Islet precursor cell (in vitro differentiated cells): ENCODE measurements at regions not wholly inside any gene's neighbourhood (a gene's known extent, or its start where the extent isn't known, plus 50 kb on each side); places are given as distances from the start of the nearest gene placed in this dataset.

Experiments used
- DNase-seq: peaks from one replicate; pipeline ENCODE4 v3.0.0-alpha.2; 2018

DNA sequence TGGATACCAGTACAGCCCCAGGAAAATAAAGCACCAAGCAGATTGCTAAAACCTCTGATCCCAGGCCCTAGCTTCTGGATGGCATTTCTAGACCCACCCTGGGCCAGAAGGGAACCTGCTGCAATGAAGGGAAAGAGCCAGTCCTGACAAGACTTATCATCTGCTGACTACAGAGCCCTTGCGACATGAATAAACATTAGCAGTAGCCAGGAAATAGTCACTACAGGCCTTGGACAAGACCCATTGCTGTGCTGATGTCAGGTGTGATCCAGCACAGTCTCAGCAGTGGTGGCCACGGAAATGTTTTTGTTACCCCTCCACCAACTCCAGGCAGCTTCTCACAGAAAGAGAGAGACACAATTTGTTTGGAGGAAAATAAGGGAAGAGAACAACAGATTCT, 399.3 kb downstream of the HAO1 start:
- DNase-seq: no peak

DNA sequence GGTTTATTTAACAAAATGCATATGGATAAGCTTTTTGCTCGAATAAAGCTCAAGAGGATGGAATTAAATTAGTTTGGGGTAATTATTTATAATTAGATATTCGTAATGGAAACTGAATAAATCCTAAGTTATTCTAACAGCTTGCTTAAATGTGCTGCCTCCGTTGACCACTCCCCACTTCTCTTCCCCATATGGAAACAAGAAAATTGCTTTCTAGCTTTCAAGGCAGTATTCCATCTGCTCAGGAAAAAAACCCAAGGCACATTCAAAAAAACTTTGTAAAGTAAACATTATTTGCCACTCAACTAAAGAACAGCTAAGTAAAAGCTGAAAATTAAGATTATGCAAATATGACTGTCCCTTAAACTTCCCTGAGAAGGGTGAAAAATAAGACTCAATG, 369.2 kb downstream of the HAO1 start:
- DNase-seq: no peak

DNA sequence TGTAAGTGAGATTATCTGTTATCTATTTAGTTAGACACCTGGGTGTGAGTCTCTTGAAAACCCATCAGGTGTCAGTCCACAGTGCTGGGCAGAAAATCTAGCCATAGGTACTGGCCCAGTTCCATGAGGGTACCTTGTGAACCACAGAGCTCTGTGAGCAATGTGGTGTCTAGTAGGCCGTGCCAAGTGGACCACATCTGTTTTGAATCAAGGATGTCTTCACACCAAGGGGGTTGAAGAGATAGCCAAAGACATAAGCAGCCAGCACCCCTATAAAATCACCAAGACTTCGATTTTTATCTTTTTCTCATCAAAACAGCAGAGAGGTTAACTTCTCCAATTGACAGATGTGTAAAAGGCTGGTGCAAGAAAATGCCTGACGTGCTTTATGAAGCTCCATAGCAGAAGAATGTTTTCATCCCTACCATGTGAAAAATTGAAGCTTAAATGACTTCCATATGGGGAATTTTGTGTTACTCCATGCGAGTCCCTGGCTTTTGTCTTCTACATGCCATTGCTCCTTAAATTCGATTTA, 368.7 kb downstream of the HAO1 start:
- no peak for DNase-seq

DNA sequence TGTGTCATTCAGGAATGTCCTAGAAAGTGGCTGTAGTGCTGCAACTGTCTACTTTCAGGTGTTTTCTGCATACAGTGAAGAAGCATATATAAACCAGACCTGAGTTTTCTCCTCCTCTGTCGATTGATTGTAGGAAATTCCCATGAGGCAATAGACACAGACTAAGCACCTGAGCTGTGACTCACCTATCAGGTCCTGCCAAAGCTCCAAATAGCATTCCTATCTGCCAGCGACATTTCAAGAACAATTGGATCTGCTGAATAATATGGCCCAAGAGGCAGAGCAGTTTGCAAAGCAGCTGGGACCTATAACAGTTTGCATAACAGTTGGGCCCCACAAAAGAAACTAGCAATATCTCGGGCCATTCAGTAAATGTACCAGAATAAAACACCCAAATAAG, 360.4 kb downstream of the HAO1 start:
- DNase-seq: no peak

DNA sequence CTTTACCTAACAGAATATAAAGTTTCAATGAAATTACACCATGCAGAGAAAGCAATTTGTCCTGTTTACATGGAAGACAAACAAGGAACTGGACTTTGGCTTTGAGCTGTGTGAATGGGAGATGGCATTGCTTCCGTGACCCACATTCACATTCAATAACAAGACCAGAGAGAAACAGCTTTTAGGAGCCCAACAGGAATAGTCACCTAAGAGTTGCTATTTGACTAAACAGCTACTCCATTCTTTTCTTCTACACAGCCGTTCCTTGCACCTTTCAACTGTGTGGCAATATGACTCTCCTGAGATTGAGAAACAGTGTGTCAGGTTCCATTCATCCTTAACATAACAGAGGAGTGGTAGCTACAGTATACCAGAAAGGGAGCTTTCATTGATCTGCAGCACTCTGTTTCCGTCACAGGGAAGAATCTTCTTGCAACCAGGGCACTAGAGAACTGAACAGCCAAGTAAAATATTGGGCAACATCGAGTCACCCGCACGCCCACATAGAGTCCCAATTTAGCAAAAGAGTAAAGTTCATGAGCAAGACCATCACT, 355.1 kb downstream of the HAO1 start:
- no peak for DNase-seq

DNA sequence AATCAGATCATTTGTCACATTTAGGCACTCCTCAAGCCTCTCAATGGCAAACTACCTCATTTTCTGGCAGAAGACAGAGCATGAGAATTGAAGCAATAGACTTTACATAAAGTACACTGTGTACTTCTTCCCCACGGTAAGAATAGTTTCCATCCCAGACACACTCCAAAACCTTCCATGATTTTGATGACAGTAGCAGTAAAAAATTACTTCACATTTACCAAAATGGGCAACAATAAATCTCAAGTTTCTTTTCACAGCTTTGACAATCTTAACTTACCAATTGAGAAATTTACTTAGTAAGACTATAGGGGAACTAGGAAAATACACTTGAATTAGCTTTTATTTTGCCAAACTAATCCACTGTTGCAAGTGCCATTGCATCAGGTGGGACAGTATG, 353.8 kb downstream of the HAO1 start:
- no peak for DNase-seq

DNA sequence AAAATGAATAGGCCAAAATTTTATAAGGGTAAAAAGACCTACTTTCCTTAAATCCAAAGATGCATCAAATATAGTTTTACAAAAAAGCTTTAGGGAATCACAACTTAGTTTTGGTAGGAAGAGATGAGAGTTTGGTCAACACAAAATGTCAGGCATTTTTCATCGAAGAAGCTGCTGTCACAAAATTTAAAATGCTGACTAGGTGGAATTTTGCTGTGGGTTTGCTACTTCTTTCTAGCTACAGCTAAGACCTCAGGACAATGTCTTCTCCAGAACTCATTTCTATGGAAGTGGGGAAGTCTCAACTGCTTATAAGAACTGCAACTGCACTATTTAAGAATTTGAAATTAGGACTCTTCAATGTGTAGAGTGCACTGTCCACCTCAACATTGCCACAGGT, 351.1 kb downstream of the HAO1 start:
- no peak for DNase-seq

DNA sequence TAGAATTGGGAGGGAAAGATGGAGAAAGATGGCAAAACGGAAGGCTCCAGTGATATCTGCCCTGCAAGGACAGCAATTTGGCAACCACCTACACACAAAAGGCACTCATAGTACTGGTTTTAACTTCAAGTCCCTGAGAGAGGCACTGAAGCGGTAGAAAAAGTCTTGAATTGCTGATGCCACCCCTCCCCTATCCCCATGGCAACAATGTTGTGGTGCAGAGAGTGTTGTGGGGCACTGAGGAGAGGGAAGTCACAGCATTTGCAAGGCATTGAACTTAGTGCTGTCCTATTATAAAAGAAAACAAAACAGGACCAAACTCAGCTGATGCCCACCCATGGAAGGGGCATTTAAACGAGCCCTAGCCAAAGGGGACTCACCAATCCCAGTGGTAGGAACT, 343.7 kb downstream of the HAO1 start:
- DNase-seq: no peak

DNA sequence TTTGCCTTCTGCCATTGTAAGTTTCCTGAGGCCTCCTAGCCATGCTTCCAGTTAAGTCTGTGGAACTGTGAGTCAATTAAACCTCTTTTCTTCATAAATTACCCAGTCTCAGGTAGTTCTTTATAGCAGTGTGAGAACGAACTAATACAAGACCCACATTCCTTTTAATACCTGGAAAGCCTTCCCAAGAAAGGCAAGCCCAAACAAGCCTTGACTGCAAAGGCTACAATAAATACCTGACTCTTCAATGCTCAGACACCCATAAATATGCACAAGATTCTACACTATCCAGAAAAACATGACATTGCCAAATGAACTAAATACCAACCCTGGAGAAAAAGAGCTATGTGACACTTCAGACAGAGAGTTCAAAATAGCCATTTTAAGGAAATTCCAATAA, 338.8 kb downstream of the HAO1 start:
- no peak for DNase-seq

DNA sequence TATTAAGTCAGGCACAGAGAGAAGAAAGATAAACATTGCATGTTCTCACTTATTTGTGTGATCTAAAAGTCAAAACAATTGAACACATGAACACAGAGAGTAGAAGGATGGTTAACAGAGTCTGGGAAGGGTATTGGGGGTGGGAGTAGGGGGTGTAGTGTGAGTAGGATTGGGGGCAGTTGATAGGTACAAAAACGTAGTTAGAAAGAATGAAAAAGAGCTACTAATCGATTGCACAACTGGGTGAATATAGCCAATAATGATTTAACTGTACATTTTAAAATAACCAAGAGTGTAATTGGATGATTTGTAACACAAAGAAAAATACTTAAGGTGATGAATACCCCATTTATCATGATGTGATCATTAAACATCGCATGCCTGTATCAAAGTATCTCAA, 333.3 kb downstream of the HAO1 start:
- no peak for DNase-seq

DNA sequence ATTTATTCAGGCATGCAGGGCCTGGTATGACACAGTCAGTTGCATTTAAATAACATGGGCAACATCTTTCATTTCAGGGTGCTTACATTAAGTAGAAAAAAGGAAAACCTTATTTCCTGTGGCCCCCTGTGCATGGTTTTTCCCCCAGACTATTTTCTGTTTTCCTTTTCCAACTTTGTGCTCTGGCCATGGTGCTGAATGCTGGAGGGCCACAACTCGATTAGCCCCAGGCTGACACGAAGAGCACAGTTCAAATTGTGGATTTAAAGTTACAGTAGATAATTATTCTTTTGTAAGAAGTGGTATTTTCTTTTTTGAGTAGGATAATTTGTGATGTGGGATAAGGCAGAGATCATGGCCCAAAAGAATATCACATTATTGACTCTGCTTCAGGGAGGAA, 332.0 kb downstream of the HAO1 start:
- DNase-seq: peak; percentile 48

DNA sequence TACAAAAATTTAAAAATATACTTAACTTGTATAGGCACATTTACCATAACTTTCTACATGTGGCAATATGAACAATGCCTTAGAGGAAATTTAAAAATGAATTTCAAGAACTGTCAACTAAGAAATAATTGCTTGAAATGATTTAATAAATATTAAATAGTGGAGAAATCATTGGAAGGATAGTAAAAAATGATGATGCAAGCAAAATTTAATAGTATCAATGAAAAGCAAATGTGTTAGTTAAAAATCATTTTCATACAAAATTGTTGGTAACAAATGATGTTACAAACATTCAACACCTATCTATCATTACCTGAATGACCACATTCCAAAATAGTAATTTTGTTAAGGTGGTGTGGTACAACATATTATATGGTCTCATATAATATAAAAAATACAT, 331.0 kb downstream of the HAO1 start:
- no peak for DNase-seq

DNA sequence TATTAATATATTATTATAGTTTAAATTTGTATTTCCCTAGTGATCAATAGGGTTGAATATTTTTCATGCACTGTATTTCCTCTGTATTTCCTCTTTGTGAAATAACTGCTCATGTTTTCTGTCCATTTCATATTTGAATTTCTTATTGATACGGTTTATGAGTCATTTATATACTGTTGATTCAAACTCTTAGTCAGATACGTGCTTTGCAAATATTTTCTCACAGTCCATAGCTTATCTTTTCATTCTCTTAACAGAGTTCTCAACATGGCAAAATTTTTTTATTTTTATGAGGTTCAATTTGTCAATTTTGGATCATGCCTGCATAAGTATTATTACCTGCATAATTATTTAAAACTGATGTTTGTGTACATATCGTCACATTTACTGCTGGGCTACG, 329.6 kb downstream of the HAO1 start:
- DNase-seq: no peak

DNA sequence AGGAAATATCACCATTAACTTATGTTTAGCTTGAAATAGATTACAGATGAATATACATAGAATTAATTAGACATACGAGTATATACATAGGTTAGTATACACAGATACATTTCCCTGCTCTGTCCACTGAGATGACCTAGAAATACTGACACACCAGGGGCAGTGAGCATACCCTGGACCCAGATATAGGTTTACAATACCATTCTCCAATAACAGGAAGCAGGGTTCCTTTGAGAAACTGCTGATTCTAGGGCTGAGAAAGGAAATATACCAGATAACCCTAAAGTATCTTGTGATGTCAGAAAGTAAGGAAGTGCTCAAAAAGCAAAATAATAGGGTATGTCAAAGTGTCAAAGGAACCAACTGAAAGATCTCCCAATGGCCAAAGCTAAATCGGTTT, 322.5 kb downstream of the HAO1 start:
- no peak for DNase-seq

DNA sequence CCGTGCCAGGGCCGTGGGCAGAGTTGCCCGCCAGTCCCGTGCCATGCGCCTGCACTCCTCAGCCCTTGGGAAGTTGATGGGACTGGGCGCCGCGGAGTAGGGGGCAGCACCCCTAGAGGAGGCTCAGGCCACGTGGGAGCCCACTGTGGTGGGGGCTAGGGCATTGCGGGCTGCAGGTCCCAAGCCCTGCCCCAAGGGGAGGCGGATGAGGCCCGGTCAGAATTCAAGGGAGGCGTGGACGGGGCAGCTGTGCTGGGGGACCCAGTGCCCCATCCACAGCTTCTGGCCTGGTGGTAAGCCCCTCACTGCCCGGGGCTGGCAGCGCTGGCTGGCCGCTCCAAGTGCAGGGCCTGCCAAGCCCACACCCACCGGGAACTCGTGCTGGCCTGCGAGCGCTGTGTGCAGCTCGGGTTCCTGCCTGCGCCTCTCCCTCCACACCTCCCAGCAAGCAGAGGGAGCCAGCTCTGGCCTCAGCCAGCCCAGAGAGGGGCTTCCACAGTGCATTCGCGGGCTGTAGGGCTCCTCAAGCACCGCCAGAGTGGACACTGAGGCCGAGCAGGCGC, 317.8 kb downstream of the HAO1 start:
- DNase-seq: no peak

DNA sequence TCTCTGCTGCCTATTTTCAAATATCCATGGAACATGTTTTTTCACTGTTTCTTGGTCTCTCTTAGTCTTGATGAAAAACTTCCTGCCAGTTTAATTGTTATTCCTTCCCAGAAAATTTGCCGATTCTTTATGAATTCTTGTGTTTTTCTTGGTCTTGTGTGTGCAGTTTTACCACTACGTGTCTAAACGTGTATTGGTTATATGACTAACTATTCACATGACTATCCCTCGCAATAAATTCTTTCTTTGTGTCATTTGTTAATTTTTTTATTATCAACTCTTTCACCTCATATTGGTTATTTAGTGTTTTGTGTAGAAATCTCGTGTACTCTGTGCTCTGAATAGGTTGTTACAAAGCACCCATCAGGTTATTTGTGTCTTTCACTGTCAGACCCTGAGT, 315.4 kb downstream of the HAO1 start:
- DNase-seq: no peak

DNA sequence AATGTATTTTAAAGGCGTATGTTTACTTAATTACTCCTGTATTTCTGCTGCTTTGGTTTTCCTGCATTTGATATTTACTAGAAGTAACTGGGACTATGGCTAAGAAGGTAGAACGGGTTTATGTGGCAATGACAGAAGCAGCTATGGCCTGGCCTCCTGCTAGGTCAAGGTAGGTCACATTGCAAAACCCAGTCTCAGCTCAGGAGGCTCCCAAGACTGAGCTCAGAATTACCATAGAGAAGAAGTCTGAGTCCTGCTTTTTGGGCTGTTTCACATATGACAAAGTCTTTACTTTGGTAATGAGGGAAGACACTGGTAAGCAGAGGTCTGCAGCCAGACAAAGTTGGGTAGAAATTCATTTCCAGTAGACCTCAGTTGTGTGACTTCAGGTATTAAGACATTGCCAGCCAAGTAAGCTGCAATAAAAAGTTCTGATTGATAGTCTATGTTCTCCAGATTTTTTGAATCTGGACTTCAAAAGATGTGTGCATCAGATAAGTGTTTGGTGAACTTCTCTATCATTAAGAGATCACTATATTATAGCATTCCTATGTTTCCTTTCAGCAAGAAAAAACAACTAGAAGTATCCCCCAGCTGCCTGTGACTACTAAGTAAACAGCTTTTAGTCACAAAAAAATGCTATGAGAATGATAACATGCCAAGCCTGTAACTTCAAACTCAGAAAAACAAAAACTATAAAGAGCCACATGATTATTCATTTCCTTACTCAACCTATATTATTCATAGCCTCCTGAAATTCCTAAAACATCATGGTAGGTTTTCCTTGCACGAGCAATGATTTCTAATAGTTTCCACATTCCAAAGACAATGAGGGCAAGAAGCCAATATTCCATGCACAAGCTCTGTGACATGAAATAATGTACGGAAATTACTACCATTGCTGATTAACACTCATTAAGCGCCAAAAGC, 312.3 kb downstream of the HAO1 start:
- DNase-seq: no peak

DNA sequence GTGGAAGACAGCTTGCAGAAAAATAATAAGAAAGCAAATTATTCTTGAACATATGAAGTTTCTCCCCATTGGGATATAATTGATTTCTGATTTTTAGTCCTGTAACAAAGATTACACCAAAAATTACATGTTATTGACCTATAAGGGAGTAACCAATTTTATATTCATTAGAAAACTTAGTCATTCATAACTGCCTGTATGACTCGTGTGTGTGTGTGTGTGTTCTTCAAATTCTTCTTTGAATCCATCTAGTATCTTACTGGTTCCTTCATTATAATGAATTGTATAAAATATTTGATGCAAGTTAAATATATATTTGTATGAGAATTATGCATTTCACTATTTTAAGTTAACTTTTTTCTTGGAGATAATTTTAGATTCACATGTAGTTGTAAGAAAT, 310.4 kb downstream of the HAO1 start:
- no peak for DNase-seq

DNA sequence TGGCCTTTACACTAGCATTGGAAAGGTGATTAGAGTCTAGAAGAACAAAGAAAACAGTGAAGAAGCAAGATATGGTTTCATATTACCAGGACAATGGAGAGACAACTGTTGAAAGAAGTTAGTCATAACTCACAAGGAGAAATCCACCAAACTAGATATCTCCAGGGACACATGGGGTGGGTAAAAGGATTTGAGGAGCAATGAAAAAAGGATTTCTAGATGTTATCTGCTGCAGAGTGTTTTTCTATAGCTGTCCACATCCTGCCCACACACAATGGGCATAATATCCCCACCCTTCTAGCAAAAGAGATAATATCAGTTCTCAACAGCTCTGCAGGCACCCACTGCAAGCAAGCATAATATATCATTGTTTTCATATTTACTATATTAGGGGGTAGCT, 303.1 kb downstream of the HAO1 start:
- DNase-seq: peak; percentile 41

DNA sequence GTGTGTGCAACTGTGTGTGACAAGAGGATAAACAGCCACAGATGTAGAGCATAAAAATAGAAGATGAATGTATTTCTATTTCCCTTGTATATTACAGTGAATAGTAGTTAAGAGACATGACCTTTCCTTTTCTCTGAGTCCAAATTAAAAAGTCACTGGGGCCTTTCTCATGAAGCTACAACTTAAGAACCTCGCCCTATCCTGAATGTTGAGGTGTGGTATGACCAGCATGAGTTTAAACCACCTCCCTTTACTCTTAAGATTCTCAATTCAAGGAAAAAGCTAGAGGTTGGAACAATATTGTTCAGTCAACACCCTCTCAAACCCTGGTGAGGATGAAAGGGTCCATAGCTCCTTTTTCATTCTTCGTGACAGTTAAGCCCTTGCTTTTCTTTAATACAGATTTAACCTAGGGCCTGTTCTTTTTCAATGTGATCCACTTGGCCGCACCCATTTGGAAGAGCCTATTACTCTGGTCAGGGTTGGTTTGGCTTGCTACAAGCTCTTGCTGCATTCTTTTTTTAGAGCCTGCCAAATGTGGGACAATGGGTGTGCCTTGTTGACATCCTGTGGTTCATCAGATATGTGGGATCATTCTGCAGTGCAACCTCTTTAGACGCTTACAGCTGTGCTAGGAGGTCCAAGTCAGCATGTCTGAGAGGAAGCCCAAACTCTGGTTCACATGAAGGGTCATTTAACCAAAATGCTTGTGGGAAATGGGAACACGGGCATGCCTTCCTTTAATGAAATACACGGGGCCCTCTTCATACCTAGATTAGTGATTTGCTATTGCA, 290.0 kb downstream of the HAO1 start:
- no peak for DNase-seq

DNA sequence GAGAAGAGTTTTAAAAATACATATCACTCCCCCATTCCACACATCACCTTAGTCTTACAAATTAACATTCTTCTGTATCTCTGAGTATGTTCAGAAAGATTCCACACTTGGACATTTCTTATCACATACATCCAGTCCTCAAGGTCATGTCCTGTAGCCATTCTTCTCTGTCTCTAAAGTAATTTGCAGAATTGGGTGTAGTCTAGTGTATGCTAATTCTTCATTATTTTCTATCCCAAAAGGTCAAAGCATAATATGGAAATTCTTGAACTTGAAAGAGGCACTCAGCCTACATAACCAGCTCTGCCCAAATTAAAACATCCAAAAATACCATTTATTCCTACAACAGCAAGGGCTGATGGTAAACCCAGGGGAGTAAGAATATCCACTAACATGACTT, 286.0 kb downstream of the HAO1 start:
- no peak for DNase-seq

DNA sequence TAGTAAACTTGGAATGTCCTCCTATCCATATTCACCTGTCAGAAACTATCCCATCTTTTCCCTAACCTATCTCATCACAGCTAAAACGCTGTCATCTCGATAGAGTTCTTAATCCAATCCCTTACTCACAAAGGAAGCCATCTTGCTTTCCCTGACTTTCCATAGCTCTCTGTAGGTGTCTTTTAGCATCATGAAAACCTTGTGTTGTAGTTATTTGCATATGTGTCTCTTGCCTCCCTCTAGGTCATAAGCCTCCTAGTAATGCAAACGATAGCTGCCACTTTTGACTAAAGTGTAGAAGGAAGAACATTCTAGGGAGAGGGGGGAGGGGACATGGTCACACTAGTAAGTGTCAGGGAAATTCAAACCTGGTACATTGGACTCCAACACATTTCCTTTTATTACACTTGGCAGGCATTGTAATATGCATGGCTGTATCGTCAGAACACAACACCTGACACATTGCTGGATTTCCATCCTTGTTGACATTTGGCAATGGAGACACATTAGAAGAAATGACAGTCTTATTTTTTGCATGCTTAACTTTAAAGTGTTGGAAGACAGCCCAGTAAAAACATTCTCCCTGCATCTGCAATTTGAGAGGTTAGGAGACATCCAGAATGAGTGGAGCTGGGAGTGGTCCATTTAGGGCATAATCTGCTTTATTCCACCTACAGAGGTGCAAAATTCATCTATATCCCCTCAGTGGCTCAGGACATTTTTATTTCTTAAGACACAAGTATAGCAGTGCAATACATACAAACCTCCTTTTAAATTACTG, 283.4 kb downstream of the HAO1 start:
- DNase-seq: no peak

DNA sequence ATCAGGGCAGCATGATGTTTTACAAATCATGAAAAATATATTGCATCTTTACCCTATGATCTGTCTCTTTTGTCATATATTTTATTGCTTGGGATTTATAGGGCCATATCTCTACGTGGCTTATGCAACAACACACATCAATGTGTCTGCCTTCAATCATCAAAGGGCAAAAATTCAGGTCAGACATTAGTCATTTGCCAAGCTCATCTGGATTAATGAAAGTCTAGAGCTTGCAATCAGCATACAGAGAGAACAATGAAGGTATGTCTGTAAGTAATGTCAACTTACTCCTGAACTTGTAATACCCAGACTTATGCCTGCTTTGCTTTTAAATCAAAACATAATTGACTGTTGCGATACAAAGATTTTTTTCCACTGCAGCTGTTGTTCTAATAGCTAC, 282.7 kb downstream of the HAO1 start:
- no peak for DNase-seq
